Esophagus squamous epithelium (tissue), 5 donors: ENCODE measurements at regions not wholly inside any gene's neighbourhood (a gene's known extent, or its start where the extent isn't known, plus 50 kb on each side); places are given as distances from the start of the nearest gene placed in this dataset.

Source experiments
- DNase-seq: peaks from one replicate; lab custom pipeline; 2025; lab: John Stamatoyannopoulos, UW
- H3K27ac ChIP-seq, 4 donors: fragments of 200-600 bp; sonication (generic); one replicate each; pipeline ENCODE4 v1.5.1; 2016 to 2019; ENCODE audit warnings: mild to moderate bottlenecking in 1 of 4
- H3K27me3 ChIP-seq, 4 donors: fragments of 200-600 bp; sonication (generic); 1 replicate in 3 of 4; 2 replicates in 1 of 4; pipeline versions ENCODE4 v1.5.1 to v1.6.0; 2017 to 2021; ENCODE audit warnings: antibody characterized with exemption in 1 of 4
- H3K36me3 ChIP-seq, 3 donors: fragments of 200-600 bp; sonication (generic); one replicate each; pipeline ENCODE4 v1.5.1; 2016 to 2019
- H3K4me1 ChIP-seq, 3 donors: fragments of 200-600 bp; sonication (generic); one replicate each; pipeline ENCODE4 v1.5.1; 2017 to 2019
- H3K4me3 ChIP-seq, 4 donors: fragments of 200-600 bp; sonication (generic); 1 replicate in 3 of 4; 2 replicates in 1 of 4; pipeline ENCODE4 v1.5.1; 2016 to 2019; ENCODE audit warnings: mild to moderate bottlenecking in 2 of 4, moderate library complexity in 1 of 4
- H3K9me3 ChIP-seq, 3 donors: fragments of 200-600 bp; sonication (generic); one replicate each; pipeline ENCODE4 v1.5.1; 2016 to 2019
- CTCF ChIP-seq, 6 experiments: fragments of 450-650 bp in 4 of 6; fragments of 200-600 bp in 2 of 6; sonication (generic) in 2 of 6; IDR thresholded peaks; one replicate each; pipeline ENCODE4 v1.5.1; 2016 to 2019; ENCODE audit warnings: antibody characterized with exemption in 6 of 6, mild to moderate bottlenecking in 4 of 6, moderate library complexity in 4 of 6
- POLR2A ChIP-seq, 4 donors: fragments of 450-650 bp; IDR thresholded peaks; one replicate each; pipeline ENCODE4 v1.6.1; 2017; ENCODE audit warnings: antibody characterized with exemption in 4 of 4, mild to moderate bottlenecking in 4 of 4, moderate library complexity in 3 of 4
- WGBS, 2 donors: methylation state at CpG; one replicate each; pipeline ENCODE4 v1.1.5; 2018; 5-methylcytosine and 5-hydroxymethylcytosine counted together
- intact Hi-C: fragments of 100-400 bp; cut with DNase I; formaldehyde crosslinking; loops from one replicate; pipeline ENCODE4 v1.15.0; 2022
- donor health status: DM: yes; HTN: yes; CAD: no.

- Histone ChIP-seq H3K27me3 (peaks cover 0 to 7% (median 0%) of the 10 kb centered on the region in 4 donors), H3K4me1 (no peaks in the 10 kb centered on the region), H3K27ac (no peak overlapping the region), H3K9me3 (no peaks in the 10 kb centered on the region), H3K4me3 (no peak overlapping the region), H3K36me3 (no peaks in the 10 kb centered on the region)
- 49 to 53% methylated on average over 2 of the region's 2 CpGs for WGBS, 2 donors
- intact Hi-C loops: no loop called here
- TF ChIP-seq CTCF (IDR thresholded peaks at IDR 0.05): no peak
- no peak for TF ChIP-seq POLR2A (IDR thresholded peaks at IDR 0.05)
- no peak for DNase-seq
These were observed 192.8 kb downstream of the SH2D4B start for GRCh38 chr10:80730522-80730921.

GRCh38 chr10:80734589-80734988 lies 196.9 kb downstream of the SH2D4B start:
- TF ChIP-seq POLR2A (IDR thresholded peaks at IDR 0.05) (no peak), CTCF (IDR thresholded peaks at IDR 0.05) (no peak)
- no peaks in the 10 kb centered on the region for H3K9me3 ChIP-seq
- H3K4me3 ChIP-seq: no peak overlapping the region
- no peak overlapping the region for H3K27ac ChIP-seq
- H3K27me3 ChIP-seq: no peaks in the 10 kb centered on the region
- intact Hi-C loops: no loop called here
- no peak for DNase-seq
- H3K36me3 ChIP-seq: no peaks in the 10 kb centered on the region
- H3K4me1 ChIP-seq: no peaks in the 10 kb centered on the region

- H3K9me3 ChIP-seq: no peaks in the 10 kb centered on the region
- no peak for DNase-seq
- H3K4me3 ChIP-seq: no peak overlapping the region
- H3K27me3 ChIP-seq: no peaks in the 10 kb centered on the region
- no peak overlapping the region for H3K27ac ChIP-seq
- TF ChIP-seq CTCF (IDR thresholded peaks at IDR 0.05) (no peak), POLR2A (IDR thresholded peaks at IDR 0.05) (no peak)
- no peaks in the 10 kb centered on the region for H3K36me3 ChIP-seq
- no peaks in the 10 kb centered on the region for H3K4me1 ChIP-seq
- WGBS, 2 donors: 70 to 75% methylated on average over 2 of the region's 2 CpGs
- intact Hi-C loops: no loop called here
These were observed 199.5 kb downstream of the SH2D4B start for GRCh38 chr10:80737209-80737608.

GRCh38 chr10:80739328-80739727 lies 201.6 kb downstream of the SH2D4B start:
- DNase-seq: no peak
- Histone ChIP-seq H3K4me3 (no peak overlapping the region), H3K27ac (no peak overlapping the region), H3K27me3 (no peaks in the 10 kb centered on the region), H3K4me1 (no peaks in the 10 kb centered on the region), H3K36me3 (no peaks in the 10 kb centered on the region), H3K9me3 (no peaks in the 10 kb centered on the region)
- intact Hi-C loops: no loop called here
- TF ChIP-seq CTCF (IDR thresholded peaks at IDR 0.05) (no peak), POLR2A (IDR thresholded peaks at IDR 0.05) (no peak)
- 87 to 90% methylated on average over 6 of the region's 6 CpGs for WGBS, 2 donors

- intact Hi-C loops: no loop called here
- WGBS, 2 donors: 77 to 80% methylated on average over 18 of the region's 18 CpGs
These were observed 202.4 kb downstream of the SH2D4B start for GRCh38 chr10:80739963-80740715.

More at GRCh38 chr10:80739963-80740715, 202.4 kb downstream of the SH2D4B start:
- Histone ChIP-seq H3K27me3 (no peaks in the 10 kb centered on the region), H3K27ac (no peak overlapping the region), H3K36me3 (no peaks in the 10 kb centered on the region), H3K9me3 (no peaks in the 10 kb centered on the region), H3K4me1 (no peaks in the 10 kb centered on the region), H3K4me3 (no peak overlapping the region)
- no peak for TF ChIP-seq CTCF (IDR thresholded peaks at IDR 0.05)
- no peak for TF ChIP-seq POLR2A (IDR thresholded peaks at IDR 0.05)
- DNase-seq: no peak
